ENCODE measurements at regions not wholly inside any gene's neighbourhood (a gene's known extent, or its start where the extent isn't known, plus 50 kb on each side); places are given as distances from the start of the nearest gene placed in this dataset.

DNA sequence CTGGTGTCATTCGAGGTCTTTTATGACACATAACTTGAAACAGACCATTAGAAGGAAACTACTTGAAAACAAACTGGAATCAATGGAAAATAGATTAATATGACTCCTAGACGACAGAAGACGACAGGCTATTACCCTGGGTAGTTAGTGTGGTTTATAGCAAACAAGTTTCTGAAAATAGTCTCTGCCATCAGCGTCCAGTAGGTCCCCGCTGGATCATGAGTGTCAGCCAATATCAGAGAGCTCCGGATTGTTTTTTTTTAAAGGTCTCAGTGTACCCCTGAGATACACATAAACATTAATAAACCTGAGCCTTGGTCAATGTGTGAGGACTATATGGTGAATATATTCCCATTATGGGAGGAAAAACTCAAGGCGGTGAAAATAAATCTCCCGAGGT, 115.0 kb upstream of the THUMPD2 start:
- no peak for TF ChIP-seq JUND (IDR thresholded peaks at IDR 0.05; ENCODE audit: low read length)
- TF ChIP-seq GTF2F1 (IDR thresholded peaks at IDR 0.05; ENCODE audit: borderline replicate concordance, low read depth, low read length), result no peak
- TF ChIP-seq, protein P1, sequence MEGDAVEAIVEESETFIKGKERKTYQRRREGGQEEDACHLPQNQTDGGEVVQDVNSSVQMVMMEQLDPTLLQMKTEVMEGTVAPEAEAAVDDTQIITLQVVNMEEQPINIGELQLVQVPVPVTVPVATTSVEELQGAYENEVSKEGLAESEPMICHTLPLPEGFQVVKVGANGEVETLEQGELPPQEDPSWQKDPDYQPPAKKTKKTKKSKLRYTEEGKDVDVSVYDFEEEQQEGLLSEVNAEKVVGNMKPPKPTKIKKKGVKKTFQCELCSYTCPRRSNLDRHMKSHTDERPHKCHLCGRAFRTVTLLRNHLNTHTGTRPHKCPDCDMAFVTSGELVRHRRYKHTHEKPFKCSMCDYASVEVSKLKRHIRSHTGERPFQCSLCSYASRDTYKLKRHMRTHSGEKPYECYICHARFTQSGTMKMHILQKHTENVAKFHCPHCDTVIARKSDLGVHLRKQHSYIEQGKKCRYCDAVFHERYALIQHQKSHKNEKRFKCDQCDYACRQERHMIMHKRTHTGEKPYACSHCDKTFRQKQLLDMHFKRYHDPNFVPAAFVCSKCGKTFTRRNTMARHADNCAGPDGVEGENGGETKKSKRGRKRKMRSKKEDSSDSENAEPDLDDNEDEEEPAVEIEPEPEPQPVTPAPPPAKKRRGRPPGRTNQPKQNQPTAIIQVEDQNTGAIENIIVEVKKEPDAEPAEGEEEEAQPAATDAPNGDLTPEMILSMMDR (IDR thresholded peaks at IDR 0.05; ENCODE audit: control extremely low read depth in 1 of 3, insufficient read depth in 1 of 3, low read depth in 1 of 3, low read length in 3 of 3), result no peak
- TF ChIP-seq, protein P2, sequence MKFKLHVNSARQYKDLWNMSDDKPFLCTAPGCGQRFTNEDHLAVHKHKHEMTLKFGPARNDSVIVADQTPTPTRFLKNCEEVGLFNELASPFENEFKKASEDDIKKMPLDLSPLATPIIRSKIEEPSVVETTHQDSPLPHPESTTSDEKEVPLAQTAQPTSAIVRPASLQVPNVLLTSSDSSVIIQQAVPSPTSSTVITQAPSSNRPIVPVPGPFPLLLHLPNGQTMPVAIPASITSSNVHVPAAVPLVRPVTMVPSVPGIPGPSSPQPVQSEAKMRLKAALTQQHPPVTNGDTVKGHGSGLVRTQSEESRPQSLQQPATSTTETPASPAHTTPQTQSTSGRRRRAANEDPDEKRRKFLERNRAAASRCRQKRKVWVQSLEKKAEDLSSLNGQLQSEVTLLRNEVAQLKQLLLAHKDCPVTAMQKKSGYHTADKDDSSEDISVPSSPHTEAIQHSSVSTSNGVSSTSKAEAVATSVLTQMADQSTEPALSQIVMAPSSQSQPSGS (IDR thresholded peaks at IDR 0.05; ENCODE audit: low read length), result no peak
- no peak for TF ChIP-seq HDAC2 (IDR thresholded peaks at IDR 0.05; ENCODE audit: borderline replicate concordance in 1 of 2, low read depth in 2 of 2, low read length in 2 of 2)
- no peak for TF ChIP-seq CEBPB (IDR thresholded peaks at IDR 0.05; ENCODE audit: low read depth, low read length)
- TF ChIP-seq SAP30 (IDR thresholded peaks at IDR 0.05; ENCODE audit: insufficient read depth, insufficient replicate concordance, low read length), result no peak
- no peak for TF ChIP-seq POLR2A (IDR thresholded peaks at IDR 0.05; ENCODE audit: control extremely low read depth in 1 of 2, low read depth in 2 of 2, low read length in 2 of 2)
- TF ChIP-seq SRF (IDR thresholded peaks at IDR 0.05; ENCODE audit: low read depth, low read length), result no peak
- TF ChIP-seq TAF1 (IDR thresholded peaks at IDR 0.05; ENCODE audit: low read depth, low read length), result no peak
- TF ChIP-seq SUZ12 (IDR thresholded peaks at IDR 0.05; ENCODE audit: low read length), result no peak
- no peak for TF ChIP-seq NRF1 (IDR thresholded peaks at IDR 0.05; ENCODE audit: low read depth, low read length)
- TF ChIP-seq EZH2 (IDR thresholded peaks at IDR 0.05; ENCODE audit: low read depth, low read length, severe bottlenecking), result no peak
- no peak for TF ChIP-seq JUN (IDR thresholded peaks at IDR 0.05; ENCODE audit: low read depth, low read length)

Measured in H1 (cell line).